HepG2 (cell line): ENCODE measurements at regions not wholly inside any gene's neighbourhood (a gene's known extent, or its start where the extent isn't known, plus 50 kb on each side); places are given as distances from the start of the nearest gene placed in this dataset.

Source experiments
- ATAC-seq: fragments of 200-7000 bp; cut with Tn5 transposase; 3 replicates; pipeline ENCODE4 v1.9.1; 2020; ENCODE audit warnings: mild to moderate bottlenecking, moderate library complexity
- BruUV-seq: library from RNA; stranded (reverse); fragments of 400-500 nt; replicated peaks from 2 replicates; lab custom pipeline; 2021; lab: Mats Ljungman, UMichigan
- CTCF ChIA-PET: fragments of 300-600 bp; formaldehyde crosslinking; extraction: SDS; loops from one replicate; lab custom pipeline; 2021; ENCODE audit warnings: low total read pairs, inconsistent platforms, low intra/inter-chr PET ratio; lab: Yijun Ruan, JAX
- POLR2A ChIA-PET: fragments of 350-600 bp; sonication (Branson Sonifier 250); formaldehyde crosslinking; loops from one replicate; lab custom pipeline; 2020; ENCODE audit warnings: antibody characterized with exemption, inconsistent platforms; lab: Yijun Ruan, JAX
- DNase-seq: peaks from one replicate; pipeline ENCODE4 v3.0.0-alpha.2; 2015; ENCODE audit warnings: low spot score
- FAIRE-seq: peaks from 3 replicates; lab custom pipeline; 2011; peaks lifted over from hg19 to GRCh38; lab: Jason Lieb, UNC
- H2AFZ ChIP-seq: one replicate; pipeline ENCODE4 v1.6.1; 2011; ENCODE audit warnings: low read length, inconsistent platforms
- H3K27ac ChIP-seq: fragments of 300-600 bp; 3 replicates; pipeline ENCODE4 v1.8.0; 2011; ENCODE audit warnings: mixed run types, mild to moderate bottlenecking, mixed read lengths, low read length, inconsistent platforms; ENCODE audit not compliant: insufficient read depth; ENCODE audit errors: extremely low read length
- H3K27me3 ChIP-seq, 2 experiments: fragments of 200-600 bp in 1 of 2; 2 replicates in 1 of 2; 3 replicates in 1 of 2; pipeline versions ENCODE4 v1.6.0 to v1.8.0; 2011; ENCODE audit warnings: low read length in 2 of 2, mild to moderate bottlenecking in 2 of 2, moderate library complexity in 2 of 2, inconsistent platforms in 1 of 2; ENCODE audit not compliant: insufficient read depth in 2 of 2, control insufficient read depth in 1 of 2
- H3K36me3 ChIP-seq, 2 experiments: fragments of 200-600 bp in 1 of 2; replicated peaks in 1 of 2; 2 replicates in 1 of 2; 3 replicates in 1 of 2; pipeline versions ENCODE4 v1.5.1 to v1.8.0; 2011; ENCODE audit warnings: low read length in 2 of 2, inconsistent platforms in 1 of 2; ENCODE audit not compliant: insufficient read depth in 2 of 2, control insufficient read depth in 1 of 2
- H3K4me1 ChIP-seq: 2 replicates; pipeline ENCODE4 v1.5.1; 2012; ENCODE audit warnings: low read length, inconsistent platforms; ENCODE audit not compliant: insufficient read depth
- H3K4me2 ChIP-seq: 2 replicates; pipeline ENCODE4 v1.6.0; 2011; ENCODE audit warnings: low read depth, low read length, inconsistent platforms
- H3K4me3 ChIP-seq, 3 experiments: fragments of 200-600 bp in 1 of 3; sonication (generic), shearing (Covaris generic) in 1 of 3; replicated peaks in 1 of 3; 2 replicates each; pipeline ENCODE4 v1.5.1; 2011 to 2016; ENCODE audit warnings: low read length in 3 of 3, inconsistent platforms in 2 of 3, low read depth in 2 of 3, mild to moderate bottlenecking in 2 of 3, control low read depth in 1 of 3, mixed read lengths in 1 of 3; ENCODE audit not compliant: insufficient read depth in 1 of 3
- H3K79me2 ChIP-seq: one replicate; pipeline ENCODE4 v1.6.1; 2011; ENCODE audit warnings: low read length, inconsistent platforms; ENCODE audit not compliant: insufficient read depth
- H3K9ac ChIP-seq: 2 replicates; pipeline ENCODE4 v1.6.0; 2011; ENCODE audit warnings: mild to moderate bottlenecking, low read depth, low read length, inconsistent platforms; ENCODE audit not compliant: insufficient read depth
- H3K9me3 ChIP-seq: 2 replicates; pipeline ENCODE4 v1.5.1; 2012; ENCODE audit warnings: mild to moderate bottlenecking, low read length
- H4K20me1 ChIP-seq: 2 replicates; pipeline ENCODE4 v1.6.0; 2011; ENCODE audit warnings: inconsistent platforms, mild to moderate bottlenecking, low read length, moderate library complexity; ENCODE audit not compliant: insufficient read depth
- CTCF ChIP-seq: sonication (generic); formaldehyde crosslinking; IDR thresholded peaks from 2 replicates; pipeline ENCODE4 v1.5.0; 2020; ENCODE audit warnings: mild to moderate bottlenecking, missing genetic modification reagents, moderate library complexity
- SUZ12 ChIP-seq: fragments of 150-350 bp; IDR thresholded peaks from 2 replicates; pipeline ENCODE4 v1.6.1; 2014; ENCODE audit warnings: low read depth, low read length
- TBP ChIP-seq: sonication (generic); formaldehyde crosslinking; IDR thresholded peaks from 2 replicates; pipeline ENCODE4 v1.5.0; 2020; ENCODE audit warnings: missing genetic modification reagents
- ZBTB34 ChIP-seq: sonication (generic); formaldehyde crosslinking; IDR thresholded peaks from 2 replicates; pipeline ENCODE4 v1.8.0; 2022; ENCODE audit warnings: mild to moderate bottlenecking, missing genetic modification reagents
- ZHX1 ChIP-seq: sonication (generic); formaldehyde crosslinking; IDR thresholded peaks from 2 replicates; pipeline ENCODE4 v1.8.1; 2022; ENCODE audit warnings: low read depth, mild to moderate bottlenecking, missing genetic modification reagents
- ZNF17 ChIP-seq: sonication (generic); formaldehyde crosslinking; IDR thresholded peaks from 2 replicates; pipeline ENCODE4 v1.5.0; 2020; ENCODE audit warnings: mild to moderate bottlenecking, missing genetic modification reagents
- ZNF18 ChIP-seq: sonication (generic); formaldehyde crosslinking; IDR thresholded peaks from 2 replicates; pipeline ENCODE4 v1.8.0; 2022; ENCODE audit warnings: mild to moderate bottlenecking, missing genetic modification reagents; ENCODE audit not compliant: insufficient replicate concordance
- ZNF253 ChIP-seq: sonication (generic); formaldehyde crosslinking; IDR thresholded peaks from 2 replicates; pipeline ENCODE4 v1.8.0; 2022; ENCODE audit warnings: mild to moderate bottlenecking, missing genetic modification reagents, borderline replicate concordance
- ZNF383 ChIP-seq: sonication (generic); formaldehyde crosslinking; IDR thresholded peaks from 2 replicates; pipeline ENCODE4 v1.4.0; 2020; ENCODE audit warnings: missing genetic modification reagents, mild to moderate bottlenecking, borderline replicate concordance
- WGBS: methylation state at CpG from one replicate; pipeline ENCODE4 v1.1.6; 2017; ENCODE audit warnings: low lambda C conversion rate; 5-methylcytosine and 5-hydroxymethylcytosine counted together
- in situ Hi-C: cut with HindIII; loops from 2 replicates; pipeline ENCODE4 v1.10.0; 2017; ENCODE audit warnings: low pct_unique_long_range_greater_than_20kb; ENCODE audit not compliant: extremely low pct_ligation_motif_present
- intact Hi-C: fragments of 100-400 bp; cut with micrococcal nuclease; formaldehyde crosslinking; loops from one replicate; pipeline ENCODE4 v1.10.0; 2022; ENCODE audit not compliant: unreplicated experiment

- Histone ChIP-seq H3K27ac (no peak overlapping the region), H3K36me3 (no peaks in the 10 kb centered on the region), H2AFZ (no peak overlapping the region), H3K9ac (no peak overlapping the region), H4K20me1 (no peaks in the 10 kb centered on the region), H3K4me1 (no peaks in the 10 kb centered on the region), H3K4me2 (no peak overlapping the region), H3K9me3 (no peaks in the 10 kb centered on the region), H3K4me3 (no peak overlapping the region), H3K27me3 (no peaks in the 10 kb centered on the region), H3K79me2 (no peaks in the 10 kb centered on the region)
- ChIA-PET POLR2A (no interaction called here), CTCF (no interaction called here)
- no peak for FAIRE-seq
- in situ Hi-C loops = no loop called here
- ATAC-seq = no peak
- intact Hi-C loops = no loop called here
- WGBS = 10% methylated on average over 1 of the region's 1 CpG
- BruUV-seq = no TSS peak
- no peak for DNase-seq
- TF ChIP-seq CTCF (CRISPR knock-in tag) (0 out of 2 replicates have a peak, but pooled peaks have one; percentile 4), SUZ12 (no peak)
These were observed 50.8 kb upstream of the SLC36A4 start for GRCh38 chr11:93248602-93249001.

GRCh38 chr11:93249459-93250220 is 51.8 kb upstream of the SLC36A4 start:
- Histone ChIP-seq H3K27me3 (no peaks in the 10 kb centered on the region), H3K4me3 (no peak overlapping the region), H2AFZ (no peak overlapping the region), H3K4me1 (no peaks in the 10 kb centered on the region), H4K20me1 (no peaks in the 10 kb centered on the region), H3K36me3 (no peaks in the 10 kb centered on the region), H3K27ac (no peak overlapping the region), H3K4me2 (no peak overlapping the region), H3K9me3 (no peaks in the 10 kb centered on the region), H3K79me2 (no peaks in the 10 kb centered on the region), H3K9ac (no peak overlapping the region)
- CTCF ChIA-PET = no interaction called here
- intact Hi-C loops (no loop called here), in situ Hi-C loops (no loop called here)
- no TSS peak for BruUV-seq
- WGBS = 14% methylated on average over 7 of the region's 7 CpGs
- POLR2A ChIA-PET = no interaction called here
- no peak for DNase-seq
- no peak for FAIRE-seq
- no peak for ATAC-seq
- no peak for TF ChIP-seq ZNF17
- no peak for TF ChIP-seq TBP (CRISPR knock-in tag)
- no peak for TF ChIP-seq ZNF18 (CRISPR knock-in tag)
- no peak for TF ChIP-seq ZBTB34 (CRISPR knock-in tag)
- TF ChIP-seq ZHX1 (CRISPR knock-in tag) = no peak
- TF ChIP-seq ZNF253 = no peak
- TF ChIP-seq ZNF383 (CRISPR knock-in tag) = no peak
